ENCODE measurements at regions not wholly inside any gene's neighbourhood (a gene's known extent, or its start where the extent isn't known, plus 50 kb on each side); places are given as distances from the start of the nearest gene placed in this dataset.

DNA sequence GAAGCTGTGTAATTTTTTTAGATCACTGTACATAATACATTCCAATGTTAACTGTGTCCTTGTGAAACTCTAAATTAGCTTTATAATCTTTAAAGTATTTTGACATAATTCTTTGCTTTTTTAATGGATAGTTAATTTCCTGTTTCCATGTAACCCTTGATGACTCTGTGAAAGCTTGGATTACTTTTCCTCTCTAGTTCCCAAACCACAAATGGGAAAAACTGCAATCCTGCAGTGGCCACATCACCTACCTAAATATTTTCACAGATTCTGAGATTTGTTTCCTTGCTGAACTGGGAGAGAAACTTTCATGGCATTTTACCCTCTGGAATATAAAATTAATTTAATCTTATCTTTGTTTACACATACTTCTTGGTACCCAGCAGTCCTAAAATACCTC, 161.6 kb upstream of the CCDC68 start:
- no peak for DNase-seq (ENCODE audit: low read depth, low spot score)

- DNase-seq (ENCODE audit: low read depth, low spot score) = no peak
Observed at GRCh38 chr18:55119434-55119833, 160.2 kb upstream of the CCDC68 start.

GRCh38 chr18:55119016-55119415, 159.8 kb upstream of the CCDC68 start:
- DNase-seq (ENCODE audit: low read depth, low spot score) = no peak

DNA sequence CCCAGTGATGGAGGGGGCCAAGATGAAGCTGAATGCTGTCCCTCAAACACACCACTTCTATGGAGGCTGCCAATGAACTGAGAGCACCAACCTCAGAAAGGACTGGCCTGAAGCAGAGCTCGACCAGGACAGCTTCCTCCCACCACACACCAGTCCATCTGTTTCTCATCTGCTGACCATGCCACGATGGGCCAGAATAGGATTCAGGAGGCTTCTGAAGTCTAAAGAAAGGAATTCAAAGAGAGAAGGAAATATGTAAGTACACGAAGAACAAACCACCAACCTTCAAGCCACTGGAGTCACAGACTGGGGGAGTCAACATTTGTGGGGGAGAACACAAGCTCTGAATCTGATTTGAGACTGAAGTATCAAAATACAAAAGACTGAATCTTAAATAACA, 157.6 kb upstream of the CCDC68 start:
- DNase-seq (ENCODE audit: low read depth, low spot score) = no peak

GRCh38 chr18:55115606-55116005, 156.3 kb upstream of the CCDC68 start:
- no peak for DNase-seq (ENCODE audit: low read depth, low spot score)

DNA sequence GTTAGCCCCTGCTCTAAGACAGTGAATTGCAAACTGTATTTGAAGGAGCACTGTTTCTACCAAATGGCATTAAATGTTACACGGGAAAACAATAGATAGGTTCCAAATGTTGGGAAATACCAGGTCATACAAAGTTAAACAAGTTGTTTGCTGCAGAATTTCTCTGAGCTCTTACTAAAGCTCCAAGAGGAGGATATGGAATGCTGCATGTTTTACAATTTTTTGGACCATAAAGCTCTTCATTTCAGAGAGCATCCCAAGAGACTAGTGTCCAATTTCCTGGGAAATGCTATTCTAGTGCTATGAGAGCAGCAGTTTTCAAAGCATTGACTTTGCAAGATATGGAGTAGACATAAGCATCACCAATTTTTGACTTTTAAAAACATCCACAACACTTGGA, 155.6 kb upstream of the CCDC68 start:
- no peak for DNase-seq (ENCODE audit: low read depth, low spot score)

- DNase-seq (ENCODE audit: low read depth, low spot score) = no peak
Observed at GRCh38 chr18:55113800-55114199, 154.5 kb upstream of the CCDC68 start.

DNA sequence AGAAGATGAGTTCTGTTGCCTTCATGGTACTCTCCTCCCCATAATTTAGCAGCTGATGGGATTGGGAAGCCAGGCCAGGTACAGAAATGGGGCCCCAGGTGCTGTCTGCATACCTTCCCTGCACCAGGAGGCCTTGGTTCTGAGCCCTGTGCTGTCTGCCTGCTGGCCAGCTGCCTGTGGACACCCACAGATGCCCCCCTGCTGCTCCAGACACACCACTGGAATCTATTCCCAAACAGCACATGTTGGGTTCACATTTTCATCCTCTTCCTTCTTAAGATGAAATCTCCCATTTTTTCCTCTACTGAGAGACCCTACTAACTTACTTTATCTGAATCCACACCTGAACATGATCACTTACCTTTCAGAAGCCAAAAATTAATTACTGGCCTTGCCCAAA, 152.0 kb upstream of the CCDC68 start:
- peak; percentile 15 for DNase-seq (ENCODE audit: low read depth, low spot score)

- DNase-seq (ENCODE audit: low read depth, low spot score) = no peak
Observed at GRCh38 chr18:55110436-55110835, 151.2 kb upstream of the CCDC68 start.

GRCh38 chr18:55109818-55110414, 150.7 kb upstream of the CCDC68 start:
- DNase-seq (ENCODE audit: low read depth, low spot score) = no peak

DNA sequence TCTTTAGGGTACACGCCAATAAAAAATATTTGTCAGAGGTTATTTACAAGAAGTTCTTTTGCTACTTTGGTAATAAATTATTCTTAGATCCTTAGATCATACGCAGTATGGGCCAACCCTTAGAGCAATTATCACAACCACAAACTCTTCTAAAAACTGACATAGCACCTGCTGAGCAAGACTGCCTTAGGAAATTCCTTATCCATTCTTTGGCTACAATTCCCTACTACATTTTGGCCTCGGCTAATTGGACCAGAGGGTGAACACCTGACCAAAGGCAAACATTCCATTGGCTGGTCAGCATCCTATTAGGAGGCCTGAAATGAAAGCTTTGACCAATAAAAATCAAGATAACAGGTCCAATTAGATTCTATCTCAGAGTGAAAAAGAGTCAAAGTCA, 147.6 kb upstream of the CCDC68 start:
- DNase-seq (ENCODE audit: low read depth, low spot score) = no peak

DNA sequence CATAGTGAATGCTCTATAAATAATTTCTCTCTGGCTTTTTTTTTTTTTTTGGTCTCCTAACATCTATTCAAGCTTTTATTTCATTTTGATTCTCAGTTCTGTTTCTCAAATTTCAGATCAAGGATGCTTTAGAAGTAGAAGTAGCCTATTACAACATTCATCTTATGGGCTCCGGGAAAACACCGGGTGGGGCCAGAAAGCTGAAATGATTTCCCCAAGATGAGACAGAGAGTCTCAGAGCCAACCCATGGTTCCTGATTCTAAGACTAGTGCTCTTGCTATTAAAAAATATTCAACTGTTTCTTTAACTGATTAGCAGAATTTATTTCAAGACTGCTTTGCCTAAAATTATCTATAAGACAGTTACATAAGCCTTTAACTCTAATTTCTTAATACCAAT, 147.2 kb upstream of the CCDC68 start:
- no peak for DNase-seq (ENCODE audit: low read depth, low spot score)

DNA sequence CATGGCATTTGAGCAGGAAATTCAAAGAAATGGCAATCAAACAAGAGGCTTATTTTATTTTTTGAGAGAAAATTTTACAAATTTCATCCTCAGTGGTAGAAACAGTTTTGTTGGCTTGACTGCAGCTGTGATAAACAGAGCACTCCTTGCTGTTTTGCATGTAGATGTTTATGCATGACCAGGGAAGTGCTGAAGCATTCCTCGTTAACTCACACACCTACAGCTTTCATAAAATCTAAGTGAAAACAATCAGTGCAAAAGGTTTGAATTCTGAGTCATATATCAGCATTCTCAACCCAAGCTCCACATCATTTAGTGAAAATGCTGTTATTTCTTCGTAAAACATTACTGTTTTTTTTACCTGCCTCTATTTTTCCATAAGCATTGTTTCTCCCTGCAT, 146.6 kb upstream of the CCDC68 start:
- no peak for DNase-seq (ENCODE audit: low read depth, low spot score)

DNA sequence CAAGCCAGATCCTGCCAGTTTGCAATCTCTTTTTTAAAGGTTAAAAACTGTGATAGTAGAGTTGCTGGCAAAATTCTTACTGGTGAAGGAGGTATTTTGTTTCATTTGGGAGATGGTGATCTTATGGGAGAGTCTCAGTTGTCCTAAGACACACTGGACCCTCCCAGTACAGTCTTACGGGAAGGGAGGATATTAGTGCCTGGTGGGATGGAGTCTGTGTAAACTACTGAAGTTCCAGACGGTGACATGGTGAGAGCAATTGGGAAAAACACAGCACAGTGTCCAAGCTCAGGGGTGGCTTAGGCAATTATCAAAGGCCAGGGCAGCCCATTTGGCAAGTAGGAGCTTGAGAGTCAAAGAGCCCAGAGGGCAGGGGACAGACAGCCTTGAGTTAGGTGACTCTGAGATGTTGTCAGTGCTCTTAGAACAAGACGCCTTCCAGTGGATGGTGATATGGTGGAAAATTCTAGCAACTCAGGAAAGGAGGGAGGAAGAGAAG, 143.7 kb upstream of the CCDC68 start:
- no peak for DNase-seq (ENCODE audit: low read depth, low spot score)

GRCh38 chr18:55102501-55102900, 143.2 kb upstream of the CCDC68 start:
- DNase-seq (ENCODE audit: low read depth, low spot score) = no peak

DNA sequence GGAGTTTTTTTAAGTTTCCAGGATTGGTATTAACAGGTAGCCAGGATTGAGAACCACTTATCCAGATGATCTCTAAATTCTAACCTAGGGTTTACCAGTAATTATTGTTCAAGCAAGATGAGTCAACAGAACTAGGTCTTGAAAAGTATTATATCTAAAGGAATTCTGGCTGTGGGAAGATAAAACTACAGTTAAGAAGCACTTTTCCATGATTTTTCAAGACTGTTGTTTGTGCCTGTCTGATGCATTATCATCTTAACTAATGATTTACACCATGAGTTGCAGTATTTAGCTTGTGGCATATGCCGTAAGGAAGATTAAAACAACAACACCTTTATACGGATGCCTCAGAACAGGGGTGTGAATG, 142.2 kb upstream of the CCDC68 start:
- DNase-seq (ENCODE audit: low read depth, low spot score) = no peak

DNA sequence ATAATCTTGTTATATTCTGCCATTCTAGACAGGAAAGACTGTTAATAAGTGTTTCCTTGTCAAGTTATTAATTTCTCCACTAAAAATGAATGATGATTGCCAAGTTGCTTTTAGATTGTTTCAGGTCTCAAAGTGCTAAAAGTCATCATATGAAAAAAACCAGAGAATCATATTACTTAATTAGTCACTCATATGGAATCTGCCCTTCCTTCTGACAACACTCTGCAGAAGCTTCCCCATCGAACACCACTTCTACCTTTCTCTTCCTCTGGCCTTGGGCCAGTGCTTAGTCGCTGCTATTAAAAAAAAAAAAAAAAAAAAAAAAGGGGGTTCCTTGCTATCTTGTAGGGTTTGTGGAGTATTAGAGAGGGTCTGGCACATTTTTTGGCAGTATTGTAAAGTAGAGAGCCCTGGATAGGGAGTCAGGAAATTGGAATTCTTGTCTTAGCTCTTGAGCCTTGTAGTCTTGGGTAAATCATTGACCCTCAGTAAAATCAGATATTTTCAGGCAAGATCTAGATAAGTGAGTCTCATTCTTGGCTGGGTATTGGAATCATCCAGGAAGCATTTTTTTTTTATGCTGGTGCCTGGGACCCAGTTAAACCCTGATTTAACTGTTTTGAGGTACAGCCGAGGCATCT, 141.7 kb upstream of the CCDC68 start:
- no peak for DNase-seq (ENCODE audit: low read depth, low spot score)

DNA sequence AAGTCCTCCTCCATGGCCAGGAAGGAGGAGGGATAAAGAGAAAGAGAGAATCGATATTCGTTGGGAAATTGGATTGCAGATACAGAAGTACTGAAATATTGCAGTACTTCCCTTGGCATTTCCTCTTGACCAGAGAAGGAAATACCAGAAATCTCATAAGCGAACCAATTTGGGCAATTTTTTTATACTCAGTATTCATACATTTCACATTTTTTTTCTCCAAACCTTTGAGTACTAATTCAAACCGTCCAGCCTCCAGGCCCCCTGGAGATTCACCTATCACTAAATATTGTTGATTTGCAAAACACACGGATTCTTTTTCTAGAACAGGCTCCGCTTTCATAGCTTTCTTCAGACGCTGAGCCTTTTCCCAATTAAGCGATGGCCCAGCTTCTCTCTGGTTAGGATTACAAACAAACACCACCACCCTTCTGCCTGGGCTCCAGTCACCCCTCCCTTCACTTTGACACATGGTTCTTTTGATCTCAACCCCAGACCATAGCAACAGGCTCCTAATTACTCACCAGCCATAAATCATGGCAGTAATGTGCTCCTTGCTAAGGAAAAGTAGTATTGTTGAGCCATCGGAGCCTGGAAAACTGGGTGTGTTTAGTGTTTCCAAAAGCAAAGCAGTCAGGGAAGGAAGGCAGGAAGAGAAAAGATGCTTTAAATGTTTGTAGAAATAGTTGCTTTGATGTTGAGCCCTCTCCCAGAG, 138.4 kb upstream of the CCDC68 start:
- no peak for DNase-seq (ENCODE audit: low read depth, low spot score)

- peak; percentile 40 for DNase-seq (ENCODE audit: low read depth, low spot score)
Observed at GRCh38 chr18:55096263-55096951, 137.1 kb upstream of the CCDC68 start.

GRCh38 chr18:55095584-55095983, 136.3 kb upstream of the CCDC68 start:
- DNase-seq (ENCODE audit: low read depth, low spot score) = no peak

DNA sequence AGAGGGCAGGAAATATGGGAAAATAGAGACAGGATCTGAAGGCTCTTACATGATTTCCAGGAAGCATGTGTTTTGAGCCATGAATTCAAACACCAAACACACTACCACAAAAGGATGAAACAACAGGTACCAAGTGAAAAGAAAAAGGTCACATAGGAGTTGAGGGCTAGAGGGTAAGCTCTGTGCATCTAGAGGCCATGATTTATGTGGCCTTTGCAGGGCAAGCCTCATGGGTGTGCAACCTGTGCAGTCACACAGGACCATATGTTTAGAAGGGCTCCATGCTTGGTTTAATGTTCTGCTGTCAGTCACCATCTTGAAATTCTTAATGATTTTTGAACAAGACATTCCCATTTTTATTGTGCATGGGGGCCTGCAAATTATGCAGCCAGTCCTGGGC, 134.5 kb upstream of the CCDC68 start:
- DNase-seq (ENCODE audit: low read depth, low spot score) = no peak

DNA sequence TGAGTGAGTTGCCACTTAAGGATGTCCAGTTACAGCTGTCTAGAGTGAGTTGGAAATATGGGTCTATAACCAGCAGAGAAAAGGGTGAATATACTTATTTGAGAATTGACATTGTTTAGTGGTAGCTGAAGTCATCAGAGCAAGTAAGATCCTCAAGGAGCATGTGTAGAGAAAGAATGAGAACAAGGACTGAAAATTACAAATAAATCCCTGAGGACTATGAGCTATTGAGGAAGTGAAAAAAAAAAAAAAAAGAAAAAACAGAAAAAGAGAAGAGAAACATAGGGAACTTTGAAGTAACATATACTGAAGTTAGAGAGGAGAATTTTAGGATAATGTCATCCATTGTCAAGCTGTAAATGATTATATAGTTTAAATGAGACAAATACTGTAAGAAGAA, 134.0 kb upstream of the CCDC68 start:
- DNase-seq (ENCODE audit: low read depth, low spot score) = no peak

GRCh38 chr18:55092166-55092565, 132.9 kb upstream of the CCDC68 start:
- DNase-seq (ENCODE audit: low read depth, low spot score) = no peak

Measured in brain pericyte (primary cell).